ENCODE measurements at regions not wholly inside any gene's neighbourhood (a gene's known extent, or its start where the extent isn't known, plus 50 kb on each side); places are given as distances from the start of the nearest gene placed in this dataset.
A peak's percentile ranks its signal among the peaks of the same experiment; 100 is the strongest.

GRCh38 chr11:30811226-30811755 is 225.1 kb upstream of the MPPED2 start:
- DNase-seq, result no peak

DNA sequence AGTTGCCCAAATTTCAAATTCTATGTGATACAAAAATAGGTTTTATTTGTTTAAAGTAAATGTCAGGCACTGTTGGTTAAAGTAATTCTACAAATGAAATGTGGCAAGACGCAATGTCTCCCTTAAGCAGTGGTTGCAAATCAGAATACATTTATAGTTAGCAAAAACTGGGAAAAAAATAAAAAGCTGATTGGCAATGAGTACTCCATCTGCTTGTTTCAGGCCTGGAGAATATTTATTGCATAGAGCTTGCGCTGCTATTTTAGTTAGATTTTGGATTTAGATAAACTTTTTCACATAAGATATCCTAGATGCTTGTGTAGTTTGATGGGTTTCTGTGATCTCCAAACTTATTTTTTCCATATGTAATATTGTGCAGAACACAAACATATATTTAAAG is 224.0 kb upstream of the MPPED2 start:
- no peak for DNase-seq

DNA sequence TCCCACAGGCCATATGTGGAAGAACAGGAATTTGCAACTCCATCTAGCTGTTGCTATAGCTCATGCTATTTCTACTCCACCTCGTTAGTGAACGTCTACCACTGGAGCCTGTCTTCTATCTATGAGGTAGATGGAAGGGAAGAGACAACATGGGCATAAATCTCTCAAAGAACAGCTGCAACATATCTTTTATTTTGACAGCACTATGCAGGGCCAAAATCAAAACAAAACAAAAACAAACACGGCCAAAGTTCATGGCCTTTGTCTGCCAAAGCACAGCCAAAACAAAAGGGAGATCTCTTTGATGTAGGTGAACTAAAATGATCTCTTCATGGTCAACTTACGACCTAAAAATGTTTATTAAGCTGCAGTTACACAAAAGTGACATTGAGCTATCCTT is 215.2 kb upstream of the MPPED2 start:
- DNase-seq, result no peak

DNA sequence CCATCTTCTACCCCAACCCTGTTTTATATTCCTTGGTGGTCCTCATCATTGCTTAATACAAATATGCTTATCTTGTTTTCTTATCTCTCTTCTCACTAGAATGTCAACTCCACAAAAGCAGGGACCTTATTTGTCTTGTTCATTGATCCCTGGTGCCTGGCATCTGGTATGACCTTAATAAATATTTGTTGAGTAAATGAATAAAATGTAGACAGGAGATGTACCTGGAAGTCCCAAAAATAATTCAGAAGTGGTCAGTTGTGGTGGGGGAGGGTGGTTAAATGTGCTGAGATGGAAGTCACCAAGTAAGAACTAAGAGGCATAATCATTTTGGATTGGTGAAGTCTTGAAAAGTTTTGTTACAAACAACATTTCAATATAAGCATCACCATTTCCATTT is 214.8 kb upstream of the MPPED2 start:
- no peak for DNase-seq

- DNase-seq, result no peak
Observed at GRCh38 chr11:30798547-30799236, 212.5 kb upstream of the MPPED2 start.

- no peak for DNase-seq
Observed at GRCh38 chr11:30789270-30789669, 203.1 kb upstream of the MPPED2 start.

DNA sequence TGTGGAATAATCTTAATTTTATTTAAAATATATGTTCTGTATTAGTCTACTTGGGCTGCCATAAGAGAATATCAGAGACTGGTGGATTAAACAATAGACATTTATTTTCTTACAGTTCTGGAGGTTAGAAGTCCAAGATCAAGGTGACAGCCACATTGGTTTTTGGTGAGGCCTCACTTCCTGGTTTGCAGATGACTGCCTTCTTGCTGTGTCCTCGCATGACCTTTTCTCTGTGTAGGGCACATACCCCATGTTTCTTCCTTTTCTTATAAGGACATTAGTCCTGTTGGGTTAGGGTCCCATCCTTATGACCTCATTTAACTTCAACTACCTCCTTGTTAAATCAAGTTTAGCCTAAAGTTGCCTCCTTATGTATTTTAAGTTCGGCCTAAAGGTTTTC is 202.7 kb upstream of the MPPED2 start:
- no peak for DNase-seq

- no peak for DNase-seq
Observed at GRCh38 chr11:30786256-30787110, 200.3 kb upstream of the MPPED2 start.

DNA sequence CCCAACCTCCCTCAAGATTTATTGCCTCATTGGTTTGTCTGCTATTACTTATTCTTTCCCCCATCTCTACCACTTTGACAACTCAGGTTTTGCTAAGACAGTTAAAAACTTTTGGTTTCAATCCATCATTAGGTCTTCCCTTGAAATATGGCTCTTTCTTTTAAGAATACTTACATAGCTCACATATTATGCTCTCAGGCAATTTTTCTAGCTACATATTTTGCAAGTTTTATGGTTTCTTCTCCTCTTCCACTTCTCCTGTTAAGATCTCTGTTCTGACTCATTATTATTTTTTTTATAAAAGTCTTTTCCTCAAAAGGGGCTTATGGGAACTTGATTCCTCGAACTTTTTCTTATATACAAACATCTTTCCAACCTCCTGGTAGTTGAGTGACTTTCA is 192.4 kb upstream of the MPPED2 start:
- DNase-seq, result no peak

- no peak for DNase-seq
Observed at GRCh38 chr11:30775233-30775522, 189.0 kb upstream of the MPPED2 start.

- no peak for DNase-seq
Observed at GRCh38 chr11:30774496-30775232, 188.5 kb upstream of the MPPED2 start.

DNA sequence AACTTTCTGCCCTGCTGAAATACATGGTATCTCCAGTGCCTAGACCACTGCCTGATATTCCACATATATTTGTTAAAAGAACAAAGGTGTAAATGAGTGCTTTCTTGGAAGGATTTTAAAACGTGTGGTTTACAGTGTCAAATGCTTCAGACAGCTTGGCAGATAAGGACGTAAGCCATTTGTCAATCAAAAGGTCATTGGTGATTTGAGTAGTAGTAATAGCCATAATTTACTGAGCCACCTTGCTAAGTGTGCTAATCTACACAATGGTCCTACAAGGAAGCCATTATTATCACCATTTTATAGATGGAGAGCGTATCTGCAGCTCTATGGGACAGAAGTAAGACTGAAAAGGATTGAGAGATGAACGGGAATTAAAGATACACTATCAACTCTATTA is 186.8 kb upstream of the MPPED2 start:
- DNase-seq, result no peak

DNA sequence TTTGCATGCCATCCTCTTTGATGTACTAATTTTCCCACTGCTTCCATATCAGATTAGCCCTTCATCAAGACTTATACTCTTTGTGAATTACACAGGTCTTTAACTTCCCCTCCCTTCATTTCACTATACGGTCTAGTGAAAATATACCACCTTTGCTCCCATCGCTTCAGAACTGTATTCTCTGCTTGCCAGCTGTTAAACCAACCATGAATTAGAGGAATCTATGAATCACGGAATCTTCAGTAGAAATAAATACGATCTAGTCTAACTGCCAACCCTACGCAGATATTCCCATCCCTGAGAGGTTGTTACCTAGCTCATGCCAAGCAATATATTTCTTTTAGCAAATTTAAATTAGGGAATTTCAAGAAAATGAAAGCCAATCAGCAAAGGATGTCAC is 177.8 kb upstream of the MPPED2 start:
- no peak for DNase-seq

DNA sequence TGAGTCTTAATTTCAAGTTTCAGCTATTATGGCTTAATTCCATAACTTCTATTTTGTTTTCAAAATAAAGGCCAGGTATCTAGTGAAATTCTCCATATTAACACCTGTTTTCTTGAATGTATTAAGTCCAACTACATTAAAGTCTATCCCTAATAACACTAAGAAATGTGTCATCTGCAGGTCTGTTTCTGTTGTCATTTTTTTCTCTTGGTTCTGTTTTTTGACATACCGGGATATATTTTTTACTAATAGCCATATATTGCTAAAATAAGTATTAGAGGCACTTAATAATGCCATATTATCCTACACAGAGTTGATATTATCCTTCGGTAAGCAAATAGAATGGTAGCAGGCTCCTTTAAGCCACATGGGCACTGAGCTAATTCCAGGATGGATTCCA is 176.0 kb upstream of the MPPED2 start:
- no peak for DNase-seq

DNA sequence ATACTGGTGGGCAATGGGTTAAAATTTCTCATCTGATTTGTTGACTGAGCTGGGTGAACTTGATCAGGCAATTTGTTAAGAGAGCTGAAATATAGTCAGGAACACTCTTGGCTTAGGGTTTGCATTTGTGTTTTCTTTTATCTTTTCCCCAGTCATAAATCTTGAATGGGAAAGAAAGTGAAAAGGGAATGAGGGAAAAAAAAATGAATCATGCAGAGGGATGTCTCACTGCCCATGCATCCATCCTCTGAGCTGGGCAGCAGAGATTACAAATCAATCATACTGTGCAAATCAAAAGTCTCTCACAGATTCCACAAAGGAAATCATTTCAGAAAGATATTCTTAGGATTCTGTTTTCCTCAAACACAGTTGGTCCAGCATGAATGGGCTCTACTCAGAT is 174.2 kb upstream of the MPPED2 start:
- no peak for DNase-seq

DNA sequence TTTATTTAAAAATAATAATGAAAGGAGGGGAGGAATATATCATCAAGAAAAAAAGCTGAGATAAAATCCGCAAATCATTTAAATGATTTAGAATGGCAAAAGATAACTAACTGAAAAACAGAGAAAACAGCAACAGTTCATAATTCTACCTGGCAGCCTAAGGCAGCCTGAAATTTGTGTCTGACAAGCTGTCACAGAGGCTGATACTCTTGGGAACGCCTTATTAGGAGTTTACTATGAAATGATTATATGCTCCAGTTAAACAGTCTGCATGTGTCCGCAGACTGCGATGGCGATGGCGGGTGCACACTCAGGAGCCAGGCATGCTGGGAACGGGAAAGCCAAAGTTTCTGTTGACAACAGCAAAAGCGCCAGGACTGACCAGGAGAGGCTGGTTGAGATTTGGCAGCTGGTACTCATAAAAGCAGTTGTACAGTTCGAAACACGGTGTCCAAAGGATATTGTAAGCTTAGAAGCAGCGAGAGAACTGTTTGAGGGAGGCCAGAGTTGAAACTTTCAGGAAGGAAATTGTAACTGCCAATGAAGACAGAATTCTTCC is 172.9 kb upstream of the MPPED2 start:
- no peak for DNase-seq

DNA sequence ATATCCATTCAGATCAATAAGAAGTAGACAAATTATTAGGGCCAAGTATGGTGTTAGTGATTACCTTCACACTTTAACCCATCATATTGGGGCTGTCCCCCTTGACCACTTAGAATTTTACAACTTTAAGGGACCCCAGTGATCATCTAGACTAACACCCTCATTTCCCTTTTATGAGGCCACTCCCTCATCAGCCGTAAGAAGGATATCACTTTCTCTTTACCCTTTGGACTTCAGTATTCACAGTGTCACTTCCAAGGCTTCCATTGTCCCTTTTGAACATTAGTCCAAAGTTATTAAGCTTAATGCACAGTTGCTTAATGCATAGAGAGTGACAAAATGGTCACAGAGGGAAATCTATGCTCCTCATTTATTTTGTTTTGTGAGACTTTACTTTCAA is 172.4 kb upstream of the MPPED2 start:
- DNase-seq, result no peak

DNA sequence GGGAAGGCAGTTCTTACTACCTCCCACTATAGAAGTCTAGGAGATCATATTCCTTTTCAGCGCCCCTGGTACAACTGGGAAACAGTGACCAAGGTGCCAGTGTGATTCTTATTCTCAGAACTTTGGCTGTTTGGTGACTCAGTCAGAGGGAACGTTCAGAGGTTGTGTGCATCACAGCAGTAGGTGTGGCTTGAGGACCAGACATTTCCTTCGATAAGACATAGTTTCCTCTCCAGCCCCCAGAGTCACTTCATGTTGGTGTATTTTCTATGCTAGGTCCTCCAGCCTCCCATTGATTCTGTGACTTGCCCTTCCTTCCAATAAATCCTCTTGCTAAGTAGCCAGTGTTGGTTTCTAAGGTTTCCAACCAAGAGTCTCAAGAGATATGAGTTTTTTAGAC is 171.9 kb upstream of the MPPED2 start:
- DNase-seq, result peak; percentile 42

DNA sequence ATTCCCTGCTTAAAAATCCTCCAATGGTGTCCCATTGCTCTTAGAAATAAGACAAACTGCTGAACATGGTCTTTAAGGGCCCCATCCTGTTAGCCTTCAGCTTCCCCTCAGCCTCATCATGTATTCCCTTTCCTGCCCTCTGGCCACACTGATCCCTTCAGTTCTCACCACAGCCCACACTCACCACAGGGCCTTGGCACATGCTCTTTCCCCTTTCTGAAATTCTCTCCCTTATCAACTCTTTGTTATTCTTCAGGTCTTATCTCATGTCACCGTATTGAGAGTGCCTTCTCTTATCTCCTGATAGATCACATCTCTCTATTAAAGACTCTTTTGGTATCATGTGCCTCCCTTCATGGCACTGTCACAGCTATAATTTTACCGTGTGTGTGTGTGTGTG is 167.8 kb upstream of the MPPED2 start:
- peak; percentile 38 for DNase-seq

GRCh38 chr11:30753504-30753903 is 167.4 kb upstream of the MPPED2 start:
- no peak for DNase-seq

- DNase-seq, result no peak
Observed at GRCh38 chr11:30749268-30749667, 163.1 kb upstream of the MPPED2 start.

GRCh38 chr11:30741039-30741550 is 154.9 kb upstream of the MPPED2 start:
- no peak for DNase-seq

DNA sequence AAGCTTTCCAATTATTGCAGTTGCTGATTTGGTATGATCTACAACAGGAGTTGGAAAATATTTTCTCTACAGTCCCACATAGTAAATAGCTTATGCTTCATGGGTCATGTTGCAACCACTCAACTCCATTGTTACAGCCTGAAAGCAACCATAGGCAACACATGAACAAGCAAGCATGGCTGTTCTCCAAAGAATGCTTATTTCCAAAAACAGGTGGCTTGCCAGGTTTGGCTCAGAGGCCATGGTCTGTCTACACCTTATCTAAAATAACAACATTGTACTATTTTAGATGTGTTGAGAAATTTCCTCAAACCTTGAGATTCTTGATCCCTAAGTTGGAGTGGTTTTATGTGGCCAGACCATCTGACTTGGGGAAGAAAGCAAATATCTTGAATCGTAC is 153.9 kb upstream of the MPPED2 start:
- no peak for DNase-seq
